BJ (cell line): ENCODE measurements at regions not wholly inside any gene's neighbourhood (a gene's known extent, or its start where the extent isn't known, plus 50 kb on each side); places are given as distances from the start of the nearest gene placed in this dataset.

Experiments used
- CTCF ChIA-PET: fragments of 350-600 bp; formaldehyde crosslinking; extraction: SDS; loops from one replicate; lab custom pipeline; 2021; ENCODE audit warnings: antibody characterized with exemption, inconsistent platforms; lab: Yijun Ruan, JAX
- POLR2A ChIA-PET: fragments of 300-600 bp; sonication (Branson Sonifier 250); formaldehyde crosslinking; extraction: SDS; loops from one replicate; lab custom pipeline; 2021; ENCODE audit warnings: antibody characterized with exemption; lab: Charles Lee
- DNase-seq: peaks from one replicate; pipeline ENCODE4 v3.0.0-alpha.2; 2011; ENCODE audit warnings: low read depth
- H3K27me3 ChIP-seq: 2 replicates; pipeline ENCODE4 v1.6.0; 2011; ENCODE audit warnings: low read length; ENCODE audit not compliant: control insufficient read depth, insufficient read depth
- H3K36me3 ChIP-seq: 2 replicates; pipeline ENCODE4 v1.5.1; 2011; ENCODE audit warnings: low read length; ENCODE audit not compliant: control insufficient read depth, insufficient read depth
- H3K4me3 ChIP-seq: 2 replicates; pipeline ENCODE4 v1.5.1; 2011; ENCODE audit warnings: low read depth, mild to moderate bottlenecking, control low read depth, low read length
- TF ChIP-seq, protein P1 (sequence below): IDR thresholded peaks from 2 replicates; pipeline ENCODE4 v1.5.1; 2011; ENCODE audit warnings: low read depth, mild to moderate bottlenecking, control low read depth, inconsistent platforms, low read length, moderate library complexity; ENCODE audit not compliant: insufficient read depth

DNA sequence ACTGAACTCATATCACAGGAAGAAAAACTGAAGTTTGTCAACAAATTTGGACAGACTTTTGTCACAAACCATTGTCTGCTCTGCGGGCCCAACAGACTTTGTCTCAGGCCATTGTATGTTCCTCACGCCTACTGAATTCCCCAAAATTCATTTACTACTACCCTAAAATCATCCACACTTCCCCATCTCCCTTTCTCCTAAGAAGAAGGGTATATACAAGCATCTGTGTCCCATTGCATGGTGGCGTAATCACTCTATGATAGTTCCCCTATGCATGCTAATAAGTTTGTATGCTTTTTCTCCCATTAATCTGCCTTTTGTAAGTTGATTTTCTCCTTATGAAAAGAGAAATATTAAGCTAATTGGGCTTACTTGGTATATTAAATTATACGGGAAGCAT lies 54.9 kb upstream of the ATF3 start:
- ChIA-PET POLR2A (no interaction called here), CTCF (no interaction called here)
- no peak for DNase-seq

DNA sequence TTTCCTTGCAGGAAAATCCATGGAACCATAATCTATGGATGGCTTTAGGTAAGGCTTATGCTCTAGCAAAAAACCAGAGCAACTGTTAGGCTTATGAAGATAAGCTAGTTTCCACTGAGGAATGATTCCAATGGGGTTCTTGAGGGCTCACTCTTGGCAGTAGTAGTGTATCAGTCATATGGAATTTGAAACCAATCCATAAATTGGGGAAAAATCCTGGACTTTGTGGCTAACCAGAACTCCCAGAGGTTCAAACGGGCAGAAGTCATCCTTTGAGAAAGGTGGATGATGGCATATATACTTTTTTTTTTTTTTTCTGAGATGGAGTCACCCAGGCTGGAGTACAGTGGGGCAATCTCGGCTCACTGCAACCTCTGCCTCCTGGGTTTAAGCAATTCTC lies 54.2 kb upstream of the ATF3 start:
- TF ChIP-seq, protein P1, sequence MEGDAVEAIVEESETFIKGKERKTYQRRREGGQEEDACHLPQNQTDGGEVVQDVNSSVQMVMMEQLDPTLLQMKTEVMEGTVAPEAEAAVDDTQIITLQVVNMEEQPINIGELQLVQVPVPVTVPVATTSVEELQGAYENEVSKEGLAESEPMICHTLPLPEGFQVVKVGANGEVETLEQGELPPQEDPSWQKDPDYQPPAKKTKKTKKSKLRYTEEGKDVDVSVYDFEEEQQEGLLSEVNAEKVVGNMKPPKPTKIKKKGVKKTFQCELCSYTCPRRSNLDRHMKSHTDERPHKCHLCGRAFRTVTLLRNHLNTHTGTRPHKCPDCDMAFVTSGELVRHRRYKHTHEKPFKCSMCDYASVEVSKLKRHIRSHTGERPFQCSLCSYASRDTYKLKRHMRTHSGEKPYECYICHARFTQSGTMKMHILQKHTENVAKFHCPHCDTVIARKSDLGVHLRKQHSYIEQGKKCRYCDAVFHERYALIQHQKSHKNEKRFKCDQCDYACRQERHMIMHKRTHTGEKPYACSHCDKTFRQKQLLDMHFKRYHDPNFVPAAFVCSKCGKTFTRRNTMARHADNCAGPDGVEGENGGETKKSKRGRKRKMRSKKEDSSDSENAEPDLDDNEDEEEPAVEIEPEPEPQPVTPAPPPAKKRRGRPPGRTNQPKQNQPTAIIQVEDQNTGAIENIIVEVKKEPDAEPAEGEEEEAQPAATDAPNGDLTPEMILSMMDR = no peak
- ChIA-PET POLR2A (no interaction called here), CTCF (interaction anchor here (0.8 kb wide), 2 partner anchors 15 to 54 kb away, joined by 3 read pairs; no protein-coding TSS in a partner anchor)
- no peak for DNase-seq
- Histone ChIP-seq H3K27me3 (peaks cover 2% of the 10 kb centered on the region; the same call in 1 of the 2 replicates), H3K36me3 (no peaks in the 10 kb centered on the region), H3K4me3 (no peak overlapping the region)

More for the DNA sequence above, 54.9 kb upstream of the ATF3 start:
- TF ChIP-seq, protein P1 = no peak
- Histone ChIP-seq H3K27me3 (peaks cover 2% of the 10 kb centered on the region; the same call in 1 of the 2 replicates), H3K4me3 (no peak overlapping the region), H3K36me3 (no peaks in the 10 kb centered on the region)

DNA sequence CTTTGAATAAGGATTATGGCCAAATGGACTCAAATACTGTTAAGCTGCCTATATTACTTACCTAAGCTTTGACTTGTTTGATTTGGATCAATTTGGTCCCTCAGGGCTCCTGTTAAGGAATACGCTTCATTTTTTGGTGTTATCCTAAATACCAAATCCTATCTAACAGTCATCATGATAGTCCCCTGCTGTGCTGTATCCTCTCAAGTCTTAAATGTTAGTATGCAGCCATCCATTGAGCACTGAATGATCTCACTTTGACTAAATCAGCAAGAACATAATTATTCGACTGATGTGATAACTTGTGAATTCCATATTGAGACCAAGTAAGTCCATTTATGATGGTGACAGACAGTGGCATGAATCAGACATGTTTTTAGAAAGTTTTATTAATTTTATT lies 53.1 kb upstream of the ATF3 start:
- Histone ChIP-seq H3K36me3 (no peaks in the 10 kb centered on the region), H3K4me3 (no peak overlapping the region), H3K27me3 (peaks cover 2% of the 10 kb centered on the region; the same call in 1 of the 2 replicates)
- ChIA-PET POLR2A (no interaction called here), CTCF (interaction anchor here (0.8 to 2.5 kb wide), 2 partner anchors 55 to 78 kb away, joined by 3 to 10 read pairs; no protein-coding TSS in a partner anchor)
- no peak for DNase-seq
- TF ChIP-seq, protein P1 = no peak

DNA sequence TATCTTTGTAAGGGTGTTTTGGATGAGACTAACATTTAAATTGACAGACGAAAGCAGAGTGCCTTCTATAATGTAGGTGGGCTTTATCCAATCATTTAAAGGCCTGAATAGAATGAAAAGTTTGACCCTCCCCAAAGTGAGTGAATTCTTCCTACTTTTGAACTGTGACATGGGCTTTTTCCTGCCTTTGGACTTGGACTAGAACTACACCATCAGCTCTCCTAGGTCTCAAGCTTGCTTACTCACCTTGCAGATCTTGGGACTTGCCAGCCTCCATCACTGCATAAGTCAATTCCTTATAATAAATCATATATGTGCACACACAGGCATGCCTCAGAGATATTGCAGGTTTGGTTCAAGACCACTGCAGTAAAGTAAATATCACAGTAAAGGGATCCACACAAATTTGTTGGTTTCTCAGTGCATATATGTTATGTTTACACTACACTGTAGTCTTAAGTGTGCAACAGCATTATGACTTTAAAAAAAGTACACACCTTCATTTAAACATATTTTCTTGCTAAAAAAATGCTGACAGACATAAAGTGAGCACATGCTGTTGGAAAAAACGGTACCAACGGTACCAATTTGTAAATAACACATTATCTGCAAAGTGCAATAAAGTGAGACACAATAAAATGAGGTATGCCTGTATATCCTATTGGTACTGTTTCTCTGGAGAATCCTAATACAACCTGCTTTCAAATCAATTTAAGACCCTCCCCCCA lies 51.6 kb upstream of the ATF3 start:
- DNase-seq = no peak
- CTCF ChIA-PET = interaction anchor here (1.3 to 2.5 kb wide), 2 partner anchors 9 to 80 kb away, joined by 3 to 10 read pairs; no protein-coding TSS in a partner anchor
- Histone ChIP-seq H3K27me3 (peaks cover 2% of the 10 kb centered on the region; the same call in 1 of the 2 replicates), H3K4me3 (no peak overlapping the region), H3K36me3 (no peaks in the 10 kb centered on the region)
- TF ChIP-seq, protein P1 = no peak
- POLR2A ChIA-PET = interaction anchor here (0.7 kb wide), 1 partner anchor 618 kb away, joined by 3 read pairs; no protein-coding TSS in a partner anchor
